Choroid plexus epithelial cell (primary cell): ENCODE measurements at regions not wholly inside any gene's neighbourhood (a gene's known extent, or its start where the extent isn't known, plus 50 kb on each side); places are given as distances from the start of the nearest gene placed in this dataset.

Experiments used
- DNase-seq: peaks from one replicate; pipeline ENCODE4 v3.0.0-alpha.2; 2010; ENCODE audit warnings: low read depth
- H3K4me3 ChIP-seq: 2 replicates; pipeline ENCODE4 v1.5.1; 2011; ENCODE audit warnings: low read depth, mild to moderate bottlenecking, control low read depth, low read length, moderate library complexity
- CTCF ChIP-seq: conservative IDR thresholded peaks from 2 replicates; pipeline ENCODE4 v1.5.1; 2011; ENCODE audit warnings: low read depth, mild to moderate bottlenecking, control low read depth, inconsistent platforms, low read length, moderate library complexity

GRCh38 chr3:96169111-96169766 is 645.2 kb upstream of the EPHA6 start:
- no peak for DNase-seq
- no peak for TF ChIP-seq CTCF
- no peak overlapping the region for H3K4me3 ChIP-seq

- H3K4me3 ChIP-seq = no peak overlapping the region
- no peak for TF ChIP-seq CTCF
- DNase-seq = no peak
Observed at GRCh38 chr3:96172917-96173316, 641.5 kb upstream of the EPHA6 start.

- TF ChIP-seq CTCF = no peak
- H3K4me3 ChIP-seq = no peak overlapping the region
- no peak for DNase-seq
Observed at GRCh38 chr3:96175500-96175899, 638.9 kb upstream of the EPHA6 start.

GRCh38 chr3:96182756-96183155 is 631.6 kb upstream of the EPHA6 start:
- no peak for TF ChIP-seq CTCF
- DNase-seq = no peak
- no peak overlapping the region for H3K4me3 ChIP-seq

GRCh38 chr3:96183871-96184270 is 630.5 kb upstream of the EPHA6 start:
- H3K4me3 ChIP-seq = no peak overlapping the region
- TF ChIP-seq CTCF = no peak
- DNase-seq = no peak

GRCh38 chr3:96190024-96190616 is 624.3 kb upstream of the EPHA6 start:
- TF ChIP-seq CTCF = no peak
- H3K4me3 ChIP-seq = no peak overlapping the region
- no peak for DNase-seq

GRCh38 chr3:96192966-96193550 is 621.3 kb upstream of the EPHA6 start:
- no peak overlapping the region for H3K4me3 ChIP-seq
- DNase-seq = no peak
- no peak for TF ChIP-seq CTCF
